GM12878 (cell line): ENCODE measurements at regions not wholly inside any gene's neighbourhood (a gene's known extent, or its start where the extent isn't known, plus 50 kb on each side); places are given as distances from the start of the nearest gene placed in this dataset.

Experiments used
- DPF2 ChIP-seq: fragments of 450-650 bp; IDR thresholded peaks from 2 replicates; pipeline ENCODE4 v1.6.1; 2017; ENCODE audit warnings: mild to moderate bottlenecking
- ETV6 ChIP-seq, 2 experiments: fragments of 450-650 bp in 1 of 2; IDR thresholded peaks in 1 of 2; conservative IDR thresholded peaks in 1 of 2; 2 replicates each; pipeline ENCODE4 v1.6.1; 2014; ENCODE audit warnings: antibody characterized with exemption in 1 of 2, borderline replicate concordance in 1 of 2, low read depth in 1 of 2, mild to moderate bottlenecking in 1 of 2, moderate library complexity in 1 of 2
- NKRF ChIP-seq: fragments of 450-650 bp; conservative IDR thresholded peaks from 2 replicates; pipeline ENCODE4 v1.6.1; 2017; ENCODE audit warnings: mild to moderate bottlenecking, moderate library complexity
- RBBP5 ChIP-seq: fragments of 200-600 bp; sonication (generic); conservative IDR thresholded peaks from 2 replicates; pipeline ENCODE4 v1.6.1; 2016
- ZNF592 ChIP-seq: fragments of 450-650 bp; IDR thresholded peaks from 2 replicates; pipeline ENCODE4 v1.6.1; 2017; ENCODE audit warnings: mild to moderate bottlenecking, moderate library complexity
- TF ChIP-seq, protein P1 (sequence below): fragments of 450-650 bp; IDR thresholded peaks from 2 replicates; pipeline ENCODE4 v1.6.1; 2017; ENCODE audit warnings: mild to moderate bottlenecking, low read depth, inconsistent platforms; ENCODE audit not compliant: poor library complexity, severe bottlenecking
- TF ChIP-seq, protein P2 (sequence below): fragments of 450-650 bp; formaldehyde crosslinking; IDR thresholded peaks from 2 replicates; pipeline ENCODE4 v1.4.0; 2022; ENCODE audit warnings: mild to moderate bottlenecking, moderate library complexity

- TF ChIP-seq ZNF592 (no peak), ETV6 (conservative IDR thresholded peaks at IDR 0.05 in 1 of 2, IDR thresholded peaks at IDR 0.05 in 1 of 2; ENCODE audit: borderline replicate concordance in 1 of 2, low read depth in 1 of 2) (no peak), RBBP5 (no peak), DPF2 (no peak), NKRF (no peak)
- TF ChIP-seq, protein P1, sequence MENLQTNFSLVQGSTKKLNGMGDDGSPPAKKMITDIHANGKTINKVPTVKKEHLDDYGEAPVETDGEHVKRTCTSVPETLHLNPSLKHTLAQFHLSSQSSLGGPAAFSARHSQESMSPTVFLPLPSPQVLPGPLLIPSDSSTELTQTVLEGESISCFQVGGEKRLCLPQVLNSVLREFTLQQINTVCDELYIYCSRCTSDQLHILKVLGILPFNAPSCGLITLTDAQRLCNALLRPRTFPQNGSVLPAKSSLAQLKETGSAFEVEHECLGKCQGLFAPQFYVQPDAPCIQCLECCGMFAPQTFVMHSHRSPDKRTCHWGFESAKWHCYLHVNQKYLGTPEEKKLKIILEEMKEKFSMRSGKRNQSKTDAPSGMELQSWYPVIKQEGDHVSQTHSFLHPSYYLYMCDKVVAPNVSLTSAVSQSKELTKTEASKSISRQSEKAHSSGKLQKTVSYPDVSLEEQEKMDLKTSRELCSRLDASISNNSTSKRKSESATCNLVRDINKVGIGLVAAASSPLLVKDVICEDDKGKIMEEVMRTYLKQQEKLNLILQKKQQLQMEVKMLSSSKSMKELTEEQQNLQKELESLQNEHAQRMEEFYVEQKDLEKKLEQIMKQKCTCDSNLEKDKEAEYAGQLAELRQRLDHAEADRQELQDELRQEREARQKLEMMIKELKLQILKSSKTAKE, result no peak
- TF ChIP-seq, protein P2, sequence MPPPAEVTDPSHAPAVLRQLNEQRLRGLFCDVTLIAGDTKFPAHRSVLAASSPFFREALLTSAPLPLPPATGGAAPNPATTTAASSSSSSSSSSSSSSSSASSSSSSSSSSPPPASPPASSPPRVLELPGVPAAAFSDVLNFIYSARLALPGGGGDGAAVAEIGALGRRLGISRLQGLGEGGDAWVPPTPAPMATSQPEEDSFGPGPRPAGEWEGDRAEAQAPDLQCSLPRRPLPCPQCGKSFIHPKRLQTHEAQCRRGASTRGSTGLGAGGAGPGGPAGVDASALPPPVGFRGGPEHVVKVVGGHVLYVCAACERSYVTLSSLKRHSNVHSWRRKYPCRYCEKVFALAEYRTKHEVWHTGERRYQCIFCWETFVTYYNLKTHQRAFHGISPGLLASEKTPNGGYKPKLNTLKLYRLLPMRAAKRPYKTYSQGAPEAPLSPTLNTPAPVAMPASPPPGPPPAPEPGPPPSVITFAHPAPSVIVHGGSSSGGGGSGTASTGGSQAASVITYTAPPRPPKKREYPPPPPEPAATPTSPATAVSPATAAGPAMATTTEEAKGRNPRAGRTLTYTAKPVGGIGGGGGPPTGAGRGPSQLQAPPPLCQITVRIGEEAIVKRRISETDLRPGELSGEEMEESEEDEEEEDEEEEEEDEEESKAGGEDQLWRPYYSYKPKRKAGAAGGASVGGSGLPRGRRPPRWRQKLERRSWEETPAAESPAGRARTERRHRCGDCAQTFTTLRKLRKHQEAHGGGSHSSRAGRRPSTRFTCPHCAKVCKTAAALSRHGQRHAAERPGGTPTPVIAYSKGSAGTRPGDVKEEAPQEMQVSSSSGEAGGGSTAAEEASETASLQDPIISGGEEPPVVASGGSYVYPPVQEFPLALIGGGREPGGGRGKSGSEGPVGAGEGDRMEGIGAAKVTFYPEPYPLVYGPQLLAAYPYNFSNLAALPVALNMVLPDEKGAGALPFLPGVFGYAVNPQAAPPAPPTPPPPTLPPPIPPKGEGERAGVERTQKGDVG (CRISPR knock-in tag), result no peak
Observed at GRCh38 chrX:85505801-85506200, 126.3 kb upstream of the POF1B start (continued).
